GM18520 (cell line): ENCODE measurements at regions not wholly inside any gene's neighbourhood (a gene's known extent, or its start where the extent isn't known, plus 50 kb on each side); places are given as distances from the start of the nearest gene placed in this dataset.

ENCODE experiments used
- ATAC-seq: cut with Tn5 transposase; IDR thresholded peaks from one replicate; pipeline ENCODE4 v1.9.1; 2021; ENCODE audit not compliant: unreplicated experiment

DNA sequence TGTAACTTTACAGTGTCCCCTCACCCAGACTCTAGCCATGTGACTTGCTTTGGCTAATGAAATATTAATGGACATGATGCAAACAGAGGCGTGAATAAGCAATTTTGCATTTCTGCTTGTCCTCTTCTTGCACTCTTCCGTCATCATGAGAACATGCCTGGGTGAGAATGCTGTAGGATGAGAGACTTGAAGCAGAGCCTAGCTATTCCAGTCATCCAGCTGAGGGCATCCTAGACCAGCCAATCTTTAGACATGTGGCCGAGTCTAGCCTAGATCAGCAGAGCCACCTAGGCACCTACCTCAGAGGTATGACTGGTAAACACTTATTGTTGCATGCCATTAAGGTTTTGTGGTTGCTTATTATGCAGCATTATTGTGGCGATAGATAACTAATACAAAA is 450.5 kb upstream of the AZI2 start:
- ATAC-seq, result no peak

DNA sequence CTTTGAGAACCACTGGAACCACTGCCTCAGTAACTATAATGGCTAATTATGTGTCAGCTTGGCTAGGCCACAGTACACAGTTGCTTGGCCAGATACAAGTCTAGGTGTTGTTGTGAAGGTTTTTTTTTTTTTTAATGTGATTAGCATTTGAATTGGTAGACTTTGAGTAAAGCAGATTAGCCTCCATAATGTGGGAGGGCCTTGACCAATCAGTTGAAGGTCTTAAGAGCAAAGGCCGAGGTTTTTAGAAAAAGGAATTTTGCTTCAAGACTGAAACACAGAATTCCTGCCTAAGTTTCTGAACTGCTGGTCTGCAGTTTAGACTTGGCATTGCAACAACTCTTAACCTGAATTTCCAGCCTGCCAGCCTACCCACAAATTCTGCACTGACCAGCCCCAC is 451.6 kb upstream of the AZI2 start:
- ATAC-seq, result no peak

DNA sequence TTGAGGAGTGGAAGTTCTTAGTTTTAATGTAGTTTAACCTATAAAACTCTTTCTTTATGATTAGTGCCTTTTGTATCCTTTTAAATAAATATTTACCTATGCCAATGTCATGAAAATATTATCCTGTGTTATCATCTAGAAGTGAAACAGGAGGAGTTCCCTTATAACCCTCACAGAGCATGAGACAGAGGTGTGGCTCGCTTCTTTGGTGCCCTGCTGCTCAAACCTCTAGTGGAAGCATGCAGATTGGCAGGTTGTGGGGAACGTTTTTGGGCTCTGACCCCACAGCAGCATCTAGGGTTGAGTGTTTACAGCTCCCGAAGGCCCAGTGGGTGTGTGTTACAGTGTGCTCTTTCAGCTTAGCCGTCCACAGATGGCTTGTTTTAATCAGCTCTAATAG is 459.4 kb upstream of the AZI2 start:
- no peak for ATAC-seq

DNA sequence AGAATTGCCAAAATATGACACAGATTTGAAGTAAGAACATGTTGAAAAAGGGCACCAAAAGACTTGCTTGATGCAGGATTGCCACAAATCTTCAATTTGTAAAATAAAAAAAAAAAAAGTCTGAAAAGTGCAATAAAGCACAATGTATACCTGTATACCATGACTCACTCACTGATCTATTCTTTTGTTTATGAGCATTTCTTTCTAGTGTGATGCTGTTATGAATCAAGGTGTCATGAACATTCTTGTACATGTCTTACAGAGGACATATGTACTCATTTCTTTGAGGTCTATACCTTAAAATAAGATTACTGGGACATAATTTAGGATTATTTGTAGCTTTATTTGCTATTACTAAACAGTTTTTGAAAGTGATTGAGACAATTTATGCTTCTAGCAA is 464.9 kb upstream of the RBMS3 start:
- ATAC-seq, result no peak

DNA sequence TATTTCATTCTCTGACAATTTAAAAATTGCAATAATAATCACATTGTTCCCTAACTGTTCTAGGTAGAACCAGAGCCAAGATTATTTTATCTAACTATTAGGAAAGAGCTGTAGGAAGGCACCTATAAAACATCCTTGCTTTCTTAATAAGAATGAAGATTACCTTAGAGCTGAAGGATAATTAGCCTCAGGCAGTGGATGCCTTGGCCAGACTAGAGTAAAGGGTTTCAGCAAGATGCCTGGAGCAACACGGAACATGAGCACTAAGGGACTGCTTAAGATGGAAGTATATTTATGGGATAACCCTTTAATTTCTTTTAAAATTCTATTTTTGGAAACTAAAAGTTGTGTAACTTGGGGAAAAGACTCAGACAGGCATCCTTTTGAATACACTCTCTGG is 456.6 kb upstream of the RBMS3 start:
- no peak for ATAC-seq

DNA sequence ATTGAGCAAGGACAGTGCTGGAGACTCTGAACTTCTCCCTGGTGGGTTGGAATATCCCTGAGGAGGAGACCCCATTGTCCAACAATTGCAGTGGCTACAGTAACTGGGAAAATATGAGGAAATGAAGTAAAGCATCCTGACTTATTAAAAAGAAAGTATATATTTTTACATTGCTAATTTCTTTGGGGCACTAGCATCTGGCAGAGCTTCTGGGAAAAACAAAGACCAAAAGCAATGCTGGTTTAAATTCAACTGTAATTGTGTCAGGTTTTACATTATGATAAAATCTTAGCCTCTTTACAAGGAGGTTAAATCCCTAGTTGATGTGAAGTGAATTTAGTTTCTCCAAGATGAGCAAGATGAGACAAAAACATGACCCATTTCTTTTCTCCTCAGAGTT is 454.0 kb upstream of the RBMS3 start:
- no peak for ATAC-seq

- ATAC-seq, result no peak
Measured at GRCh38 chr3:28835249-28835648, 445.6 kb upstream of the RBMS3 start.

- ATAC-seq, result no peak
Measured at GRCh38 chr3:28835751-28836150, 445.1 kb upstream of the RBMS3 start.

DNA sequence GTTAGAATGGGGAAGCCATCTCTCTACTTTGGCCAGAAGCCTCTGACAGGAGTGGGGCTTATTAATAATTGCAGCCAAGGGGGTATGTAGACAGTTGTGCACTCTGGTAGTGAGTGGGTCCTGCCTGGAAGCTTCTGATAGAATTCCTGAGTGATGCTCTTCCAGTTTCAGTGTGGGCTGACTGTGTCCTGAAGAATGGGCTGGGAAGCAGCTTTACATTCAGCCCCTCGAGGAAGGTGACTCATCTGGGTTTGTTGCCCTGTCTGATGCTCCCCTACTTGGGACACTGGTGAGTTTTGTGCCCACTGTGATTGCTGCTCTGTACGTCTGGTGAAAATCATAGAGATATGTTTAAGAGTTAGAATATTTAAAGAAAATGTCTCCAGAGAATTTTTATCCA is 444.7 kb upstream of the RBMS3 start:
- ATAC-seq, result no peak

DNA sequence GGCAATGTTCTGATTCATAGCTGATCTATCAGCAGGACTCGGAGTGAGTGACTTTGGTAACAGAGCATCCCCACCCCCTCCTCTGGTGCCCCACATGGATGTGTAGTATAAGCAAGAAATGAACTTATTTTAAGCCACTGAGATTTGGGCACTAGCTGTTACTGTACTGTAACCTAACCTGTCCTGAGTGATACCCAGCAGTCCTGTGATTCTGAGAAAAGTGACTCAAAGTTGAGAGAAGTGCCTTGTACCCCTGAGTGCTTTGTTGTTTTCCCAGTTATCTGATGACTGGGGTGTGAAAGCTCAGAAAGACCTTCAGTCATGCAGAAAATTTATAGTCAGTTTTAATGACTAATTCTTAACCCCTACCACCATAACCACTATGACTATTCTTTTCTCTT is 439.9 kb upstream of the RBMS3 start:
- peak; percentile 90 for ATAC-seq

- no peak for ATAC-seq
Measured at GRCh38 chr3:28841441-28841840, 439.4 kb upstream of the RBMS3 start.

GRCh38 chr3:28844298-28845005 is 436.4 kb upstream of the RBMS3 start:
- no peak for ATAC-seq

GRCh38 chr3:28845006-28845324 is 435.9 kb upstream of the RBMS3 start:
- no peak for ATAC-seq

GRCh38 chr3:28846971-28847478 is 433.8 kb upstream of the RBMS3 start:
- ATAC-seq, result no peak

DNA sequence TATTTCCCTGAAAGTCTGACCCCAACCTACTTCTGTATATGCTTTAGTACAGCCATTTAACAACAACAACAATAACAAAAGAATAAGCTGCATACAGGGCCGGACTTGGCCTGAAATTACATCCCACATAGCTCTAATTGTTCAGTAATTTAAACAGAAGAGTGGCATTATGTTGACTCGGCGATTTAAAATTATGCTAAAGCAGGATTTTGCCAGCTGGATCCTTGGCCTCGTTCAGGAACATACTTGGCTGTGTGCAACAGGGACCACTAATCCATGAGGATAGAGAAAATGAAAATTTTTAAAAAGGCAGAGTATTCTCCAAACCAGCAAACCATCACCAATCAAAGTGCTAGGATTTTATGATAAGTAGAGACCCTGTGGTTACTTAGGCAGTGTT is 433.1 kb upstream of the RBMS3 start:
- no peak for ATAC-seq

DNA sequence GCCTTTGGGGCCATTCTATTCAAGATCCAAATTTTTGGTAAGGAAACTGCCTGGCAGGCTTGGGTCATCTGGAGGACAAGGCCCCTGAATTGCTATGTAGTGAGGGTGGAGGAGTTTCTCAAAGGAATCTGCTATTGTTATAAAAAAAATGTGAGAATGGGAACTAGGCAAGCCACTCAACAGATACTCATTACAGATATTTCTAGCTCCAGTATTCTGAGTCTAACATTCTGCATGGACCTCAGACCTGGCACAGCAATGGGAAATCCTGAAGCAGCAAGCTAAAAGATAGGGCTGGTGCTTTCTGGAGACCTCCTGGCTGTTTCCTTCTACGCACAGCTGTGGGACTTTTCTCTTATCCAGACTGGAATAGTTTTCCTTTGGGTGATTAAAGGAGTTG is 430.7 kb upstream of the RBMS3 start:
- ATAC-seq, result no peak

GRCh38 chr3:28853830-28854229 is 427.0 kb upstream of the RBMS3 start:
- no peak for ATAC-seq

DNA sequence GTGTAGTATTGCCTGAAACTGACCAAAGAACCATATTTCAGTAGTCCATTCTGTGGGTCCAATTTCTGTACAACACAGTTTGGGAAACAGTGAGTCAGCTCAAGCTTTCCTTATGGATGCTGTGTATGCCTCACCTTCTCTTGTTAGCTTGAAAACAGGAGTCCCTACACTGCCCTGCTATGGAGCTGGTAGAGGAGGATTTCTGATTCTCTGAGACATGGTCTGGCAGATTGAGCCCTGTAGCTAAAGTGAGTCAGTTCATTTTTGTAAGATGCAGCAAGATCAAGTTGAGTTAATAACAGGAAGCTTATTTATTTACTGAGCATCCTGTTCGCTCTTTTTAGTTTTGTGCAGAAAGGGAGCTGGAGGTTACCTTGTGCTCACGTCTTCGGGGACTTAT is 424.1 kb upstream of the RBMS3 start:
- no peak for ATAC-seq

DNA sequence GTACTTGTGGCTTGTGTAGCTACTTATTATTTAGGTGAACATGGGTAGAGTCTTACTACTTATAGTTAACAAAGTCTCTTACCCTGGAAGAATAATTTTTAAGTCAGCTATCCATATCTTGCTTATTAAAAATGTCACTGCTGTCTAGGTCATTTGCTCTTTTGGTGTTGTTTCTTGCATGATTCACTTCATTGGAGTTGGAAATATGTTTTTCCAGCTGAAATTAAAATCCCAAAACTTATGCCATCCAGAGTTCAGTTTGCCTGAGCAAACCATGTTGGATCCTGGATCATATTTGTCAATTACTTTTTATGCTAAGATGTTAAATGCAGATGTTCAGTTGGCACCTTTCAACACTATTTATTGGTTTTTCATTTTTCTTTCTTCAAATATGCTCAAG is 421.0 kb upstream of the RBMS3 start:
- ATAC-seq, result no peak

DNA sequence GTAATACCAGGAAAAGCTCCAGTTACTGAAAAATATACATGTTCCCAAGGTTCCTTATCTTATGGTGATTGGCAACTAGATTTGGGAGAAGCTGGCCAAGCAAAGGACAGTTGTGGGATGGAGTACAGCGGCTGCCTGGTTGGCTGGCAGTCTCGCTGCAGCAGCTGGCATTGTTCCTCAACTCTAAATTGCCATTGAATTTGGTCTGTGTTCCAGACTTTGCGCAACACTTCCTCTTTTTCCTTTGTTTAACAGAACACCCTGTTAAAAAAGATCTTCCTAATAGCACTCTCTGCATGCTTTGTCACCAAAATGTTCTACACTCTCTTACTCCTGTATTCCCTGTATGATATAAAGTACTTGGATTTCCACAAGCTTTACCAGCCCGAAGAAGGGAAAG is 420.6 kb upstream of the RBMS3 start:
- ATAC-seq, result no peak

DNA sequence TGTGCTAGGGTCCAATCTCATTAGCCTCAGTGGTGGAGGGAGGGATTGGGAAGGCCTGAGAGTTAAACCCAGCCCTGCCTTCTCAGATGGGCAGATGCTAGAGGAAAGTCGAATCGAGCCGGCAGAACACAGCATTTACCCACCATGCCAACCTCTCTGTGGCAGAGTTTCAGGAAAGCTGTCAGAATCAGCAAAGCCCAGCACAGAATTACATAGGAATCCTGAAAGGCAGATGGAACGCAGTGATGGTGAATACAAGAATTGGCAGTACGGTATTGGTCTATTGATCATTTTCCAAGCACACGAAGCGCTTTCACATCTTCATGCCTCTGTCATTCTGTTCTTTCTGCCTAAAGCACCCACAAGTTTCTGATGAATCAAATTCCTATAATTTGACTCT is 417.7 kb upstream of the RBMS3 start:
- no peak for ATAC-seq

DNA sequence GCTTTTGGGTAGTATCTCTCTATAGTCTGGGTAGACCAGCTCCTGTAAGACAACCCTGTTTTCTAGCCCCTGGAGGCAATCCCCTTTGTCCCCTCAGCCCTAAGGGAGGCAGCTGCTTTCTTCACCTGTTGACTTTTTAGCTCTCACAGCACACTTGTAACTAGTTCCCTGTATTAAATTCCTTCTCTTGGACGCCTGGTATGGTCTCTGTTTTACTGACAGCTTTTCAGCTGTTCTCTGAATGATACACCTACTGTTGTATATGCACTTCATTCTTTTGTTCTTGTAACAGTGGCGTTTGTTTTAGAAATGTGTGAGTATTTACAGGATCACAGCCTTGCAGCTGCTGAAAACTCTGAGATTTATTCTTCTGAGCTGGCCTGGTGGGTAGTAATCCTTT is 413.0 kb upstream of the RBMS3 start:
- ATAC-seq, result no peak

GRCh38 chr3:28868897-28869296 is 412.0 kb upstream of the RBMS3 start:
- ATAC-seq, result no peak

DNA sequence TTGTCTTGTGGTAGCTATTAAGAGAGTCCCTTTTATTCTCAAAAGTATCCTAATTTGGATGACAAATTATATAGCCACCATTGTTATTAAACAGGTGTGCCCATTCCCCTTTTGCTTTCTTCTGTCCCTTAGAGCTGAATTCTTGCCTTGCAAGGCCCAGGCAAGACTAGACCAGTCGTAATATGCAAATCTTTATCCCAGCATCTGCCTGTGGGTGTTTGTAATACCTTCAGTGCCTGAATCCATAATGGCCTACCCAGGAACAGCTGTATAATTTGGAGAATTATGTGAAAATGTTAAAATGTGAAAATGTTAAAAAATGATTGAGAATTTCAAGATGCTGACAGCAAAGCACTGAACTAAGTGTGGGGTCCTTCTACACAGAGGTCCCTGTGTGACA is 403.0 kb upstream of the RBMS3 start:
- no peak for ATAC-seq
